ENCODE measurements at regions not wholly inside any gene's neighbourhood (a gene's known extent, or its start where the extent isn't known, plus 50 kb on each side); places are given as distances from the start of the nearest gene placed in this dataset.

GRCh38 chr20:7622399-7622961, 317.8 kb downstream of the HAO1 start:
- no peaks in the 10 kb centered on the region for H3K4me1 ChIP-seq
- no peak overlapping the region for H3K27ac ChIP-seq
- H3K27me3 ChIP-seq = no peaks in the 10 kb centered on the region
- TF ChIP-seq, protein P1, sequence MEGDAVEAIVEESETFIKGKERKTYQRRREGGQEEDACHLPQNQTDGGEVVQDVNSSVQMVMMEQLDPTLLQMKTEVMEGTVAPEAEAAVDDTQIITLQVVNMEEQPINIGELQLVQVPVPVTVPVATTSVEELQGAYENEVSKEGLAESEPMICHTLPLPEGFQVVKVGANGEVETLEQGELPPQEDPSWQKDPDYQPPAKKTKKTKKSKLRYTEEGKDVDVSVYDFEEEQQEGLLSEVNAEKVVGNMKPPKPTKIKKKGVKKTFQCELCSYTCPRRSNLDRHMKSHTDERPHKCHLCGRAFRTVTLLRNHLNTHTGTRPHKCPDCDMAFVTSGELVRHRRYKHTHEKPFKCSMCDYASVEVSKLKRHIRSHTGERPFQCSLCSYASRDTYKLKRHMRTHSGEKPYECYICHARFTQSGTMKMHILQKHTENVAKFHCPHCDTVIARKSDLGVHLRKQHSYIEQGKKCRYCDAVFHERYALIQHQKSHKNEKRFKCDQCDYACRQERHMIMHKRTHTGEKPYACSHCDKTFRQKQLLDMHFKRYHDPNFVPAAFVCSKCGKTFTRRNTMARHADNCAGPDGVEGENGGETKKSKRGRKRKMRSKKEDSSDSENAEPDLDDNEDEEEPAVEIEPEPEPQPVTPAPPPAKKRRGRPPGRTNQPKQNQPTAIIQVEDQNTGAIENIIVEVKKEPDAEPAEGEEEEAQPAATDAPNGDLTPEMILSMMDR (IDR thresholded peaks at IDR 0.05 in 4 of 5, conservative IDR thresholded peaks at IDR 0.05 in 1 of 5) = no peak
- no peak for TF ChIP-seq POLR2A (IDR thresholded peaks at IDR 0.05)
- intact Hi-C loops (cut with DNase I; ENCODE audit: low total_unique reads) (no loop called here), in situ Hi-C loops (cut with MboI; ENCODE audit: low sequenced_read_pairs in 4 of 4) (no loop called here)
- ATAC-seq (no peak), DNase-seq (no peak)
- H3K4me3 ChIP-seq = no peak overlapping the region
- H3K9me3 ChIP-seq = no peaks in the 10 kb centered on the region
- H3K36me3 ChIP-seq = no peaks in the 10 kb centered on the region

DNA sequence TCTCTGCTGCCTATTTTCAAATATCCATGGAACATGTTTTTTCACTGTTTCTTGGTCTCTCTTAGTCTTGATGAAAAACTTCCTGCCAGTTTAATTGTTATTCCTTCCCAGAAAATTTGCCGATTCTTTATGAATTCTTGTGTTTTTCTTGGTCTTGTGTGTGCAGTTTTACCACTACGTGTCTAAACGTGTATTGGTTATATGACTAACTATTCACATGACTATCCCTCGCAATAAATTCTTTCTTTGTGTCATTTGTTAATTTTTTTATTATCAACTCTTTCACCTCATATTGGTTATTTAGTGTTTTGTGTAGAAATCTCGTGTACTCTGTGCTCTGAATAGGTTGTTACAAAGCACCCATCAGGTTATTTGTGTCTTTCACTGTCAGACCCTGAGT, 315.4 kb downstream of the HAO1 start:
- TF ChIP-seq, protein P1 (IDR thresholded peaks at IDR 0.05 in 4 of 5, conservative IDR thresholded peaks at IDR 0.05 in 1 of 5) = no peak
- no peak for TF ChIP-seq POLR2A (IDR thresholded peaks at IDR 0.05)
- intact Hi-C loops (cut with DNase I; ENCODE audit: low total_unique reads) (no loop called here), in situ Hi-C loops (cut with MboI; ENCODE audit: low sequenced_read_pairs in 4 of 4) (no loop called here)
- Histone ChIP-seq H3K4me3 (no peak overlapping the region), H3K27ac (no peak overlapping the region), H3K9me3 (no peaks in the 10 kb centered on the region), H3K36me3 (no peaks in the 10 kb centered on the region), H3K27me3 (no peaks in the 10 kb centered on the region), H3K4me1 (no peaks in the 10 kb centered on the region)
- ATAC-seq (no peak), DNase-seq (no peak)

DNA sequence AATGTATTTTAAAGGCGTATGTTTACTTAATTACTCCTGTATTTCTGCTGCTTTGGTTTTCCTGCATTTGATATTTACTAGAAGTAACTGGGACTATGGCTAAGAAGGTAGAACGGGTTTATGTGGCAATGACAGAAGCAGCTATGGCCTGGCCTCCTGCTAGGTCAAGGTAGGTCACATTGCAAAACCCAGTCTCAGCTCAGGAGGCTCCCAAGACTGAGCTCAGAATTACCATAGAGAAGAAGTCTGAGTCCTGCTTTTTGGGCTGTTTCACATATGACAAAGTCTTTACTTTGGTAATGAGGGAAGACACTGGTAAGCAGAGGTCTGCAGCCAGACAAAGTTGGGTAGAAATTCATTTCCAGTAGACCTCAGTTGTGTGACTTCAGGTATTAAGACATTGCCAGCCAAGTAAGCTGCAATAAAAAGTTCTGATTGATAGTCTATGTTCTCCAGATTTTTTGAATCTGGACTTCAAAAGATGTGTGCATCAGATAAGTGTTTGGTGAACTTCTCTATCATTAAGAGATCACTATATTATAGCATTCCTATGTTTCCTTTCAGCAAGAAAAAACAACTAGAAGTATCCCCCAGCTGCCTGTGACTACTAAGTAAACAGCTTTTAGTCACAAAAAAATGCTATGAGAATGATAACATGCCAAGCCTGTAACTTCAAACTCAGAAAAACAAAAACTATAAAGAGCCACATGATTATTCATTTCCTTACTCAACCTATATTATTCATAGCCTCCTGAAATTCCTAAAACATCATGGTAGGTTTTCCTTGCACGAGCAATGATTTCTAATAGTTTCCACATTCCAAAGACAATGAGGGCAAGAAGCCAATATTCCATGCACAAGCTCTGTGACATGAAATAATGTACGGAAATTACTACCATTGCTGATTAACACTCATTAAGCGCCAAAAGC, 312.3 kb downstream of the HAO1 start:
- no peak for TF ChIP-seq POLR2A (IDR thresholded peaks at IDR 0.05)
- TF ChIP-seq, protein P1 (IDR thresholded peaks at IDR 0.05 in 4 of 5, conservative IDR thresholded peaks at IDR 0.05 in 1 of 5) = no peak
- Histone ChIP-seq H3K27ac (no peak overlapping the region), H3K4me3 (no peak overlapping the region), H3K9me3 (no peaks in the 10 kb centered on the region), H3K36me3 (no peaks in the 10 kb centered on the region), H3K27me3 (no peaks in the 10 kb centered on the region), H3K4me1 (no peaks in the 10 kb centered on the region)
- intact Hi-C loops (cut with DNase I; ENCODE audit: low total_unique reads) (no loop called here), in situ Hi-C loops (cut with MboI; ENCODE audit: low sequenced_read_pairs in 4 of 4) (no loop called here)
- no peak for DNase-seq
- no peak for ATAC-seq

GRCh38 chr20:7629880-7630279, 310.4 kb downstream of the HAO1 start:
- no peaks in the 10 kb centered on the region for H3K27me3 ChIP-seq
- TF ChIP-seq, protein P1 (IDR thresholded peaks at IDR 0.05 in 4 of 5, conservative IDR thresholded peaks at IDR 0.05 in 1 of 5) = no peak
- no peak for TF ChIP-seq POLR2A (IDR thresholded peaks at IDR 0.05)
- H3K4me1 ChIP-seq = no peaks in the 10 kb centered on the region
- in situ Hi-C loops (cut with MboI; ENCODE audit: low sequenced_read_pairs in 4 of 4) = no loop called here
- DNase-seq = no peak
- H3K9me3 ChIP-seq = no peaks in the 10 kb centered on the region
- H3K4me3 ChIP-seq = no peak overlapping the region
- no peaks in the 10 kb centered on the region for H3K36me3 ChIP-seq
- no peak for ATAC-seq
- H3K27ac ChIP-seq = no peak overlapping the region
- intact Hi-C loops (cut with DNase I; ENCODE audit: low total_unique reads) = no loop called here
